Glutamatergic neuron (in vitro differentiated cells): ENCODE measurements at regions not wholly inside any gene's neighbourhood (a gene's known extent, or its start where the extent isn't known, plus 50 kb on each side); places are given as distances from the start of the nearest gene placed in this dataset.

ENCODE experiments used
- DNase-seq: peaks from one replicate; pipeline ENCODE4 v3.0.0; 2022
- H3K27ac Mint-ChIP-seq: one replicate; pipeline ENCODE4 v1.8.0; 2020; ENCODE audit warnings: mild to moderate bottlenecking, mixed read lengths, inconsistent platforms; ENCODE audit not compliant: unreplicated experiment
- H3K27me3 Mint-ChIP-seq: one replicate; pipeline ENCODE4 v1.8.0; 2020; ENCODE audit warnings: mild to moderate bottlenecking, moderate library complexity, mixed read lengths, inconsistent platforms; ENCODE audit not compliant: unreplicated experiment
- H3K36me3 Mint-ChIP-seq: one replicate; pipeline ENCODE4 v1.8.0; 2020; ENCODE audit warnings: mild to moderate bottlenecking, mixed read lengths, inconsistent platforms; ENCODE audit not compliant: unreplicated experiment
- H3K4me1 Mint-ChIP-seq: one replicate; pipeline ENCODE4 v1.8.0; 2020; ENCODE audit warnings: mild to moderate bottlenecking, low read depth, mixed read lengths, inconsistent platforms; ENCODE audit not compliant: unreplicated experiment
- H3K4me3 Mint-ChIP-seq: one replicate; pipeline ENCODE4 v1.8.0; 2020; ENCODE audit warnings: mild to moderate bottlenecking, mixed read lengths, inconsistent platforms; ENCODE audit not compliant: unreplicated experiment
- H3K9me3 Mint-ChIP-seq: one replicate; pipeline ENCODE4 v1.8.0; 2020; ENCODE audit warnings: mild to moderate bottlenecking, moderate library complexity, mixed read lengths, inconsistent platforms; ENCODE audit not compliant: unreplicated experiment
- TF ChIP-seq, protein P1 (sequence below): fragments of 200-600 bp; sonication (generic); IDR thresholded peaks from one replicate; pipeline ENCODE4 v1.5.0; 2021; ENCODE audit not compliant: partially characterized antibody, unreplicated experiment

DNA sequence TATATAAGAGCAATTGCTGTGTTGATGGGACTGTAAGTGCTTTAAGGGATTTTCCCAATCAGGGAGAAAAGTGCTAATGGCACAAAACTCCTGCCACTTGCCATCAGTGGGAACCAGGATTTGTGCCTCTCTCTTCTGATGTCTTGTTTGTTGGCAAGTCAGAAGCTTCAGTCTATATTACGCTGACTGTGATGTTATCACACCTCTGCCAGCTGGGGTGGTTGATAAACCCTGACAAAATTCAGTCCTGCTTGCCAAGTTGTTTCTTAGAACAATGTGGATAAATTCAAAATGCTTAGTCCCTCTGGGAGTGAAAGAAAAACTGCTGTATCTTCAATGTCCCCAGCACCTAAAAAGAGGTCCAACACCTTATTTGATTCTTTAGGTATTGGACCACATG lies 161.4 kb upstream of the FBXL7 start:
- Mint-ChIP-seq H3K27ac (no peak overlapping the region), H3K36me3 (peaks cover 6% of the 10 kb centered on the region), H3K4me3 (no peak overlapping the region), H3K9me3 (no peaks in the 10 kb centered on the region), H3K4me1 (no peaks in the 10 kb centered on the region), H3K27me3 (no peaks in the 10 kb centered on the region)
- TF ChIP-seq, protein P1, sequence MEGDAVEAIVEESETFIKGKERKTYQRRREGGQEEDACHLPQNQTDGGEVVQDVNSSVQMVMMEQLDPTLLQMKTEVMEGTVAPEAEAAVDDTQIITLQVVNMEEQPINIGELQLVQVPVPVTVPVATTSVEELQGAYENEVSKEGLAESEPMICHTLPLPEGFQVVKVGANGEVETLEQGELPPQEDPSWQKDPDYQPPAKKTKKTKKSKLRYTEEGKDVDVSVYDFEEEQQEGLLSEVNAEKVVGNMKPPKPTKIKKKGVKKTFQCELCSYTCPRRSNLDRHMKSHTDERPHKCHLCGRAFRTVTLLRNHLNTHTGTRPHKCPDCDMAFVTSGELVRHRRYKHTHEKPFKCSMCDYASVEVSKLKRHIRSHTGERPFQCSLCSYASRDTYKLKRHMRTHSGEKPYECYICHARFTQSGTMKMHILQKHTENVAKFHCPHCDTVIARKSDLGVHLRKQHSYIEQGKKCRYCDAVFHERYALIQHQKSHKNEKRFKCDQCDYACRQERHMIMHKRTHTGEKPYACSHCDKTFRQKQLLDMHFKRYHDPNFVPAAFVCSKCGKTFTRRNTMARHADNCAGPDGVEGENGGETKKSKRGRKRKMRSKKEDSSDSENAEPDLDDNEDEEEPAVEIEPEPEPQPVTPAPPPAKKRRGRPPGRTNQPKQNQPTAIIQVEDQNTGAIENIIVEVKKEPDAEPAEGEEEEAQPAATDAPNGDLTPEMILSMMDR = no peak
- DNase-seq = no peak

DNA sequence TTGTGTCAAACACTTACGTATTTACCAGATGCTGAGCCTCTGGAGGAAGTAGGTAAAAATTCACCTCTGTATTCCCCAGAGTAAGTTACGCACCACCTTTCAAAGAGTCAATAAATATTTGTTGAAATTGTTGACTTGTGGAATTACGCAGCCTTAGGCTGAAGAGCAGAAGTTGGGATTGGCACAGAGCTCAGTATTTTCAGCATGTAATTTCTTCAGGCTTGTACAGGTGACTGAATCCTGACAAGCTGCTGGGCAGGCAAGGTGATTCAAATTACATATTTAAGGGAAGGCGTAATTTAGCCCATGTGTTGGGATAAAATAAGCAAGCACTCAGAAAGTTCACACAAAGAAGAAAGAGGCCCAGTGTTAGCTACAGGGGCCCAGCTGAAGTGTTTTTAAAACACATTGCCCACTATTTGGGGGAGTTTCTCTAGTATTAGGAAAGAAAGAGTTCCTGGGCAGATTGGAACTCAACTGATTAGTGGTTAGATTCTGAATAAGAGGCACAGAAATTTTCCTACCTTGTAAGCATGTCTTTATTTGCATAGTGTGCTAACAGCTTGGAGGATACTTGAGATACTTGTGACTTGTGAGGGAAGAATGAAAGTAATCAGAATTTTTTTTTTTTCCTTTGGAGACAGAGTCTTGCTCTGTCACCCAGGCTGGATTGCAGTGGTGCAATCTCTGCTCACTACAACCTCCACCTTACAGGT lies 165.3 kb upstream of the FBXL7 start:
- Mint-ChIP-seq H3K36me3 (peaks cover 10% of the 10 kb centered on the region), H3K4me3 (no peak overlapping the region), H3K4me1 (no peaks in the 10 kb centered on the region), H3K27ac (no peak overlapping the region), H3K9me3 (no peaks in the 10 kb centered on the region), H3K27me3 (no peaks in the 10 kb centered on the region)
- no peak for DNase-seq
- TF ChIP-seq, protein P1 = no peak

DNA sequence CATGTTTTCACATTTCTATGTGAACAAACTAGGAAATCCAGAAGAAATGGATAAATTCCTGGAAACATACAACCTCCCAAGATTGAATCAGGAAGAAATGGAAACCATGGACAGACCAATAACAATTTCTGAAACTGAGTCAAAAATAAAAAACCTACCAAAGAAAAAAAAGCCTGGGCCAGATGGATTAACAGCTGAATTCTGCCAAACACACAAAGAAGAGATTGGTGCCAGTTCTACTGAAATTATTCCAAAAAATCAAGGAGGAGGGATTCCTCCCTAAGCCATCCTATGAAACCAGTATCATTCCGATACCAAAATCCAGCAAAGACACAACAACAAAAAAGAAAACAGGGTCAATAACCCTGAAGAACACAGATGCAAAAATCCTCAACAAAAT lies 166.9 kb upstream of the FBXL7 start:
- H3K4me3 Mint-ChIP-seq = no peak overlapping the region
- DNase-seq = no peak
- TF ChIP-seq, protein P1 = no peak
- H3K27ac Mint-ChIP-seq = no peak overlapping the region
- H3K27me3 Mint-ChIP-seq = no peaks in the 10 kb centered on the region
- no peaks in the 10 kb centered on the region for H3K9me3 Mint-ChIP-seq
- H3K36me3 Mint-ChIP-seq = peaks cover 8% of the 10 kb centered on the region
- H3K4me1 Mint-ChIP-seq = no peaks in the 10 kb centered on the region

DNA sequence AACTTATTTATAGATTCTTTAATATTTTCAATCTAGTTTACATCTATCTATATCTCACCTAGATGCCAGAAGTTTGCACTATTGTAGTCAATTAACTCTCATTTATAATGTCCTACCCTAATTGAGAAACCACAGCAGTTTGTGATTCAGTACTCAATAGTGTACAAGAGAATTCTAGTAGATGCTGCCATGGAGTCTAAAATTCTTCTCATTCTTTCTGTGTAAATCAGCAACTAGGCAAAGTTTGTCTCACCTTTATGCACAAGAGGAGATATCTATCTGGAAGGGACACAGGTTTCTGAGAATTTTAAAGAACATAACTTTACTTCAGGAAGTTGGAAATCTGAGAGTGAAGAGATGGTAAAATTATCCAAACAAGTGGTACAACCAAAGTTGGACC lies 173.0 kb upstream of the FBXL7 start:
- no peak overlapping the region for H3K27ac Mint-ChIP-seq
- H3K4me3 Mint-ChIP-seq = no peak overlapping the region
- TF ChIP-seq, protein P1 = no peak
- no peaks in the 10 kb centered on the region for H3K9me3 Mint-ChIP-seq
- no peaks in the 10 kb centered on the region for H3K4me1 Mint-ChIP-seq
- no peak for DNase-seq
- H3K27me3 Mint-ChIP-seq = no peaks in the 10 kb centered on the region
- H3K36me3 Mint-ChIP-seq = no peaks in the 10 kb centered on the region

DNA sequence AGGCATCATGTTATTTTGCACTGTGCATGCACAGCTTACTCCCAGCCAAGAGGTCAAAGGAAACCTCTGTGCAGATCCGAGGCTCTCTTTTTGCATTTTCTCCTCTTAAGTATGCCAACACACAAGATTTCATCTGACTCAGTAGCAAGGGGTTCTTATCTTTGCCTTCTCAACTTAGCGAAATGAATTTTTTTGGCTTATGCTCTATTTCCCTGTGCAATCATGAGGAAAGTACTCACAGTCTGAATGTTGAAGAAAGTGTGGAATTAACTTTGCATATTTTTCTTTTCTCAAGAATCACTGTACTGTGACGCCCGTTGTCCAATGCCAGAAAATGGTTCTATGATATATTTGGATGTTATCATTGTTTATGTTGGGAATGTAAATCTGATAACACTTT lies 173.5 kb upstream of the FBXL7 start:
- no peak overlapping the region for H3K4me3 Mint-ChIP-seq
- H3K36me3 Mint-ChIP-seq = no peaks in the 10 kb centered on the region
- H3K4me1 Mint-ChIP-seq = no peaks in the 10 kb centered on the region
- H3K27me3 Mint-ChIP-seq = no peaks in the 10 kb centered on the region
- DNase-seq = no peak
- H3K27ac Mint-ChIP-seq = no peak overlapping the region
- no peaks in the 10 kb centered on the region for H3K9me3 Mint-ChIP-seq
- TF ChIP-seq, protein P1 = no peak
